ENCODE measurements at regions not wholly inside any gene's neighbourhood (a gene's known extent, or its start where the extent isn't known, plus 50 kb on each side); places are given as distances from the start of the nearest gene placed in this dataset.

- H3K27ac ChIP-seq (ENCODE audit: low read depth in 2 of 2, low read length in 1 of 2): no peak overlapping the region
- 46 to 52% methylated on average over 4 of the region's 4 CpGs for WGBS, 2 donors
- H3K36me3 ChIP-seq (ENCODE audit: control insufficient read depth in 2 of 2, insufficient read depth in 2 of 2, low read length in 1 of 2): no peaks in the 10 kb centered on the region
- H3K9me3 ChIP-seq (ENCODE audit: control insufficient read depth in 2 of 2, insufficient read depth in 1 of 2, low read depth in 1 of 2, low read length in 1 of 2): no peaks in the 10 kb centered on the region
- H3K4me3 ChIP-seq (ENCODE audit: low read depth in 1 of 2, low read length in 2 of 2): no peak overlapping the region
- no peaks in the 10 kb centered on the region for H3K4me1 ChIP-seq (ENCODE audit: control insufficient read depth in 2 of 2, insufficient read depth in 2 of 2, low read length in 1 of 2)
- no peaks in the 10 kb centered on the region for H3K27me3 ChIP-seq (ENCODE audit: control insufficient read depth in 1 of 2, insufficient read depth in 2 of 2, low read length in 2 of 2)
These were observed 1370.7 kb upstream of the TMEM132C start for GRCh38 chr12:126895951-126896913.

- H3K36me3 ChIP-seq (ENCODE audit: control insufficient read depth in 2 of 2, insufficient read depth in 2 of 2, low read length in 1 of 2): no peaks in the 10 kb centered on the region
- no peaks in the 10 kb centered on the region for H3K27me3 ChIP-seq (ENCODE audit: control insufficient read depth in 1 of 2, insufficient read depth in 2 of 2, low read length in 2 of 2)
- no peaks in the 10 kb centered on the region for H3K9me3 ChIP-seq (ENCODE audit: control insufficient read depth in 2 of 2, insufficient read depth in 1 of 2, low read depth in 1 of 2, low read length in 1 of 2)
- 37 to 43% methylated on average over 1 of the region's 1 CpG for WGBS, 2 donors
- H3K4me1 ChIP-seq (ENCODE audit: control insufficient read depth in 2 of 2, insufficient read depth in 2 of 2, low read length in 1 of 2): no peaks in the 10 kb centered on the region
- no peak overlapping the region for H3K4me3 ChIP-seq (ENCODE audit: low read depth in 1 of 2, low read length in 2 of 2)
- no peak overlapping the region for H3K27ac ChIP-seq (ENCODE audit: low read depth in 2 of 2, low read length in 1 of 2)
These were observed 1369.9 kb upstream of the TMEM132C start for GRCh38 chr12:126897102-126897501.

DNA sequence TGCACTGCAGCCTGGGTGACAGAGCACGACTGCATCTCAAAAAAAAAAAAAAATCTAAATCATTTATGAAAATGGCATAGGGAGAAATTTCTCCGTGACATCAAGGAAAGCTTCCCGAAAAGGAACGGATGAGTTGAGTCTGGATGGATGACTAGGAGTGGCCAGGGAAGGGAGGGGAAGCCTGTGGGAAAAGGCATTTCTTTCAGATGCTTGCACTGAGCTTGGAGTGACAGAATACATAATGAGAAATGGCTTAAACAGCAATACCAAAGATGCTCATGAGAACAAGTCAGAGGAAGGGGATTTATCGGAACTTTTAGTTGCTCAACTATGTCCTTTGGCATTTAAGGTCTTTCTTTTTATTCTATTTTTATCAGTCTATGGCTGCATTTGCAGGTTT, 1369.2 kb upstream of the TMEM132C start:
- H3K36me3 ChIP-seq (ENCODE audit: control insufficient read depth in 2 of 2, insufficient read depth in 2 of 2, low read length in 1 of 2): no peaks in the 10 kb centered on the region
- H3K27me3 ChIP-seq (ENCODE audit: control insufficient read depth in 1 of 2, insufficient read depth in 2 of 2, low read length in 2 of 2): no peaks in the 10 kb centered on the region
- H3K4me1 ChIP-seq (ENCODE audit: control insufficient read depth in 2 of 2, insufficient read depth in 2 of 2, low read length in 1 of 2): no peaks in the 10 kb centered on the region
- no peaks in the 10 kb centered on the region for H3K9me3 ChIP-seq (ENCODE audit: control insufficient read depth in 2 of 2, insufficient read depth in 1 of 2, low read depth in 1 of 2, low read length in 1 of 2)
- no peak overlapping the region for H3K4me3 ChIP-seq (ENCODE audit: low read depth in 1 of 2, low read length in 2 of 2)
- H3K27ac ChIP-seq (ENCODE audit: low read depth in 2 of 2, low read length in 1 of 2): no peak overlapping the region
- 86 to 94% methylated on average over 5 of the region's 5 CpGs for WGBS, 2 donors

- no peaks in the 10 kb centered on the region for H3K4me1 ChIP-seq (ENCODE audit: control insufficient read depth in 2 of 2, insufficient read depth in 2 of 2, low read length in 1 of 2)
- no peak overlapping the region for H3K4me3 ChIP-seq (ENCODE audit: low read depth in 1 of 2, low read length in 2 of 2)
- no peaks in the 10 kb centered on the region for H3K36me3 ChIP-seq (ENCODE audit: control insufficient read depth in 2 of 2, insufficient read depth in 2 of 2, low read length in 1 of 2)
- H3K27ac ChIP-seq (ENCODE audit: low read depth in 2 of 2, low read length in 1 of 2): no peak overlapping the region
- H3K9me3 ChIP-seq (ENCODE audit: control insufficient read depth in 2 of 2, insufficient read depth in 1 of 2, low read depth in 1 of 2, low read length in 1 of 2): no peaks in the 10 kb centered on the region
- H3K27me3 ChIP-seq (ENCODE audit: control insufficient read depth in 1 of 2, insufficient read depth in 2 of 2, low read length in 2 of 2): peaks cover 0 to 3% of the 10 kb centered on the region in 2 donors
- WGBS, 2 donors: 79% methylated on average over 4 of the region's 4 CpGs
These were observed 1368.4 kb upstream of the TMEM132C start for GRCh38 chr12:126898562-126898961.

GRCh38 chr12:126899926-126900792, 1366.8 kb upstream of the TMEM132C start:
- no peaks in the 10 kb centered on the region for H3K4me1 ChIP-seq (ENCODE audit: control insufficient read depth in 2 of 2, insufficient read depth in 2 of 2, low read length in 1 of 2)
- H3K27ac ChIP-seq (ENCODE audit: low read depth in 2 of 2, low read length in 1 of 2): no peak overlapping the region
- H3K36me3 ChIP-seq (ENCODE audit: control insufficient read depth in 2 of 2, insufficient read depth in 2 of 2, low read length in 1 of 2): no peaks in the 10 kb centered on the region
- no peaks in the 10 kb centered on the region for H3K9me3 ChIP-seq (ENCODE audit: control insufficient read depth in 2 of 2, insufficient read depth in 1 of 2, low read depth in 1 of 2, low read length in 1 of 2)
- no peak overlapping the region for H3K4me3 ChIP-seq (ENCODE audit: low read depth in 1 of 2, low read length in 2 of 2)
- WGBS, 2 donors: 63 to 65% methylated on average over 31 of the region's 31 CpGs
- peaks cover 0 to 6% of the 10 kb centered on the region in 2 donors for H3K27me3 ChIP-seq (ENCODE audit: control insufficient read depth in 1 of 2, insufficient read depth in 2 of 2, low read length in 2 of 2)

- Histone ChIP-seq H3K36me3 (ENCODE audit: control insufficient read depth in 2 of 2, insufficient read depth in 2 of 2, low read length in 1 of 2) (no peaks in the 10 kb centered on the region), H3K9me3 (ENCODE audit: control insufficient read depth in 2 of 2, insufficient read depth in 1 of 2, low read depth in 1 of 2, low read length in 1 of 2) (peaks cover 0 to 3% of the 10 kb centered on the region in 2 donors), H3K27me3 (ENCODE audit: control insufficient read depth in 1 of 2, insufficient read depth in 2 of 2, low read length in 2 of 2) (peaks cover 0 to 6% of the 10 kb centered on the region in 2 donors), H3K4me1 (ENCODE audit: control insufficient read depth in 2 of 2, insufficient read depth in 2 of 2, low read length in 1 of 2) (no peaks in the 10 kb centered on the region), H3K27ac (ENCODE audit: low read depth in 2 of 2, low read length in 1 of 2) (no peak overlapping the region), H3K4me3 (ENCODE audit: low read depth in 1 of 2, low read length in 2 of 2) (no peak overlapping the region)
- 67 to 75% methylated on average over 9 of the region's 9 CpGs for WGBS, 2 donors
These were observed 1363.7 kb upstream of the TMEM132C start for GRCh38 chr12:126903027-126903876.

DNA sequence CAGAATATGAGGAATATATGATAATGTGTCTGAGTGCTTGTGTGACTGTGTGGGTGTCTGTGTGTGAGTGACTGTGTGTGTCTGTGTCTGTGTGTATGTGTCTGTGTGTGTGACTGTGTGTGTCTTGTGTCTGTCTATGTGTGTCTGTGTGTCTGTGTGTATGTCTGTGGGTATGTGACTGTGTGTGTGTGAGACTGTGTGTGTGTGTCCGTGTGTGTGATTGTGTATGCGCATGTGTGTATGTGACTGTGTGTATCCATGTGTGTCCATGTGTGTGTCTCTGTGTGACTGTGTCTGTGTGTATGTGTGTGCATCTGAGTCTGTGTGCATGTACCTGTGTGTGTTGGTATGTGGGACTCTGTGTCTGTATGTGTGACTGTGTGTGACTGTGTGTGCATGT, 1361.2 kb upstream of the TMEM132C start:
- Histone ChIP-seq H3K4me3 (ENCODE audit: low read depth in 1 of 2, low read length in 2 of 2) (no peak overlapping the region), H3K27ac (ENCODE audit: low read depth in 2 of 2, low read length in 1 of 2) (no peak overlapping the region)

DNA sequence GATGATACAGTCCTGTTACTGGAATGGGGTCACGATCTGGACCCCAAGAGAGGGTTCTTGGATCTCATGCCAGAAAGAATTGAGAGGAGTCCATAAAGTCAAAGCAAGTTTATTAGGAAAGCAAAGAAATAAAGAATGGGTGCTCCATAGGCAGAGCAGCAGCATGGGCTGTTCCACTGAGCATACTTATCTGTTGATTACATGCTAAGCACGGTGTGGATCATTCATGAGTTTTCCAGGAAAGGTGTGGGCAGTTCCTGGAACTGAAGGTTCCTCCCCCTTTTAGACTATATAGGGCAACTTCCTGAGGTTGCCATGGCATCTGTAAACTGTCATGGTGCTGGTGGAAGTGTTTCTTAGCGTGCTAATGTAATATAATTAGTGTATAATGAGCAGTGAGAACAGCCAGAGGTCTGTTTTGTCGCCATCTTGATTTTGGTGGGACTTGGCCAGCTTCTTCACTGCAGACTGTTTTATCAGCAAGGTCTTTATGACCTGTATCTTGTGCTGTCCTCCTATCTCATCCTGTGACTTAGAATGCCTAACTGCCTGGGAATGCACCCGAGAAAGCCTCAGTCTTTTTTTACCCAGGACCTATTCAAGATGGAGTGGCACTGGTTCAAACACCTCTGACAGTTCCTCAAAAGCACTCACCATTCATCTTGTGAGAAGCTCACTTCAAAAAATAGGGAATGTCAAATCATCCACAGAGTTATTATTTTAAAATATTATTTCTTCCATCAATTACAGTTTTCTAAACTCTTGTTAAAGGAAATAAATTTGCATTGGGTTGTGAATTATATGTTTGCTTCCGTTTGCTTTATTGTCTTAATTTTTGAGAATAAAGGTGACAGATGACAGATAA, 1358.8 kb upstream of the TMEM132C start:
- Histone ChIP-seq H3K4me1 (ENCODE audit: control insufficient read depth in 2 of 2, insufficient read depth in 2 of 2, low read length in 1 of 2) (no peaks in the 10 kb centered on the region), H3K36me3 (ENCODE audit: control insufficient read depth in 2 of 2, insufficient read depth in 2 of 2, low read length in 1 of 2) (no peaks in the 10 kb centered on the region), H3K27me3 (ENCODE audit: control insufficient read depth in 1 of 2, insufficient read depth in 2 of 2, low read length in 2 of 2) (peaks cover 0 to 6% of the 10 kb centered on the region in 2 donors), H3K9me3 (ENCODE audit: control insufficient read depth in 2 of 2, insufficient read depth in 1 of 2, low read depth in 1 of 2, low read length in 1 of 2) (peaks cover 0 to 3% of the 10 kb centered on the region in 2 donors), H3K4me3 (ENCODE audit: low read depth in 1 of 2, low read length in 2 of 2) (no peak overlapping the region), H3K27ac (ENCODE audit: low read depth in 2 of 2, low read length in 1 of 2) (no peak overlapping the region)
- 66 to 69% methylated on average over 6 of the region's 6 CpGs for WGBS, 2 donors

More for the DNA sequence above, 1361.2 kb upstream of the TMEM132C start:
- Histone ChIP-seq H3K27me3 (ENCODE audit: control insufficient read depth in 1 of 2, insufficient read depth in 2 of 2, low read length in 2 of 2) (peaks cover 0 to 6% of the 10 kb centered on the region in 2 donors), H3K36me3 (ENCODE audit: control insufficient read depth in 2 of 2, insufficient read depth in 2 of 2, low read length in 1 of 2) (no peaks in the 10 kb centered on the region), H3K9me3 (ENCODE audit: control insufficient read depth in 2 of 2, insufficient read depth in 1 of 2, low read depth in 1 of 2, low read length in 1 of 2) (peaks cover 0 to 3% of the 10 kb centered on the region in 2 donors), H3K4me1 (ENCODE audit: control insufficient read depth in 2 of 2, insufficient read depth in 2 of 2, low read length in 1 of 2) (no peaks in the 10 kb centered on the region)
- WGBS, 2 donors: 93 to 98% methylated on average over 2 of the region's 2 CpGs
